Fibroblast of lung (primary cell): ENCODE measurements at regions not wholly inside any gene's neighbourhood (a gene's known extent, or its start where the extent isn't known, plus 50 kb on each side); places are given as distances from the start of the nearest gene placed in this dataset.

Source experiments
- CTCF ChIP-seq, 2 donors: IDR thresholded peaks in 1 of 2; conservative IDR thresholded peaks in 1 of 2; 1 replicate in 1 of 2; 2 replicates in 1 of 2; pipeline ENCODE4 v1.5.1; 2011 to 2012; ENCODE audit warnings: low read length in 2 of 2, control low read depth in 1 of 2, inconsistent platforms in 1 of 2, low read depth in 1 of 2, mild to moderate bottlenecking in 1 of 2
- EZH2 ChIP-seq: IDR thresholded peaks from 2 replicates; pipeline ENCODE4 v1.5.1; 2012; ENCODE audit warnings: low read length, control low read depth, mild to moderate bottlenecking; ENCODE audit errors: missing control alignments

GRCh38 chr6:144894240-144894639 is 609.1 kb downstream of the UTRN start:
- TF ChIP-seq CTCF (conservative IDR thresholded peaks at IDR 0.05 in 1 of 2, IDR thresholded peaks at IDR 0.05 in 1 of 2; ENCODE audit: low read depth in 1 of 2, low read length in 2 of 2) (no peak), EZH2 (no peak)
